HCT116 (cell line): ENCODE measurements at regions not wholly inside any gene's neighbourhood (a gene's known extent, or its start where the extent isn't known, plus 50 kb on each side); places are given as distances from the start of the nearest gene placed in this dataset.

ENCODE experiments used
- ATAC-seq: fragments of 200-7000 bp; cut with Tn5 transposase; 2 replicates; pipeline ENCODE4 v1.9.1; 2020; ENCODE audit warnings: mild to moderate bottlenecking, moderate library complexity
- BruUV-seq: library from RNA; stranded (reverse); fragments of 400-500 nt; replicated peaks from 2 replicates; lab custom pipeline; 2021; lab: Mats Ljungman, UMichigan
- CTCF ChIA-PET: fragments of 300-600 bp; sonication (Branson Sonifier 250); formaldehyde crosslinking; loops from one replicate; lab custom pipeline; 2021; ENCODE audit warnings: antibody characterized with exemption; lab: Charles Lee
- POLR2A ChIA-PET: fragments of 300-600, 350-600 bp; sonication (Branson Sonifier 250); formaldehyde crosslinking; loops from one replicate; lab custom pipeline; 2021; ENCODE audit warnings: antibody characterized with exemption; lab: Charles Lee
- RAD21 ChIA-PET, 2 experiments: fragments of 300-600 bp; sonication (Branson Sonifier 250); formaldehyde crosslinking; loops; one replicate each; lab custom pipeline; 2023; ENCODE audit warnings: low total read pairs in 2 of 2; ENCODE audit not compliant: uncharacterized antibody in 2 of 2, unreplicated experiment in 2 of 2, low non-redundant PET in 1 of 2; lab: Charles Lee
- DNase-seq: peaks from one replicate; pipeline ENCODE4 v3.0.0-alpha.2; 2010; ENCODE audit warnings: low read depth, low spot score
- H2AFZ ChIP-seq: fragments of 200-600 bp; shearing (Covaris generic), sonication (generic); 2 replicates; pipeline ENCODE4 v1.6.1; 2017; ENCODE audit warnings: low read depth, mixed run types, mixed read lengths, antibody characterized with exemption, low read length; ENCODE audit not compliant: poor library complexity, severe bottlenecking
- H3K27ac ChIP-seq: 2 replicates; pipeline ENCODE4 v1.5.1; 2012; ENCODE audit warnings: low read depth, low read length
- H3K27me3 ChIP-seq: fragments of 200-600 bp; sonication (generic); 2 replicates; pipeline ENCODE4 v1.6.1; 2016; ENCODE audit warnings: mixed run types, low read length, mixed read lengths; ENCODE audit not compliant: insufficient read depth
- H3K36me3 ChIP-seq, 2 experiments: fragments of 200-500 bp in 1 of 2; fragments of 200-600 bp in 1 of 2; sonication (Bioruptor generic) in 1 of 2; sonication (generic) in 1 of 2; 2 replicates each; pipeline versions ENCODE4 v1.5.1 to v1.6.1; 2014 to 2016; ENCODE audit warnings: low read length in 2 of 2, inconsistent platforms in 1 of 2, mixed read lengths in 1 of 2, mixed run types in 1 of 2; ENCODE audit not compliant: insufficient read depth in 2 of 2, control insufficient read depth in 1 of 2
- H3K4me1 ChIP-seq, 2 experiments: fragments of 200-600 bp in 1 of 2; sonication (generic) in 1 of 2; 2 replicates each; pipeline versions ENCODE4 v1.5.1 to v1.6.1; 2012 to 2017; ENCODE audit warnings: low read length in 2 of 2, inconsistent platforms in 1 of 2, mild to moderate bottlenecking in 1 of 2, mixed read lengths in 1 of 2, mixed run types in 1 of 2, moderate library complexity in 1 of 2; ENCODE audit not compliant: insufficient read depth in 2 of 2, control insufficient read depth in 1 of 2
- H3K4me2 ChIP-seq: fragments of 200-600 bp; sonication (generic); 2 replicates; pipeline ENCODE4 v1.6.1; 2017; ENCODE audit warnings: mixed run types, low read length, mixed read lengths
- H3K4me3 ChIP-seq, 2 experiments: fragments of 200-600 bp in 1 of 2; sonication (generic) in 1 of 2; replicated peaks in 1 of 2; 2 replicates each; pipeline ENCODE4 v1.5.1; 2011 to 2016; ENCODE audit warnings: low read length in 2 of 2, control low read depth in 1 of 2, low read depth in 1 of 2, mild to moderate bottlenecking in 1 of 2, mixed read lengths in 1 of 2, mixed run types in 1 of 2
- H3K79me2 ChIP-seq: fragments of 200-600 bp; sonication (generic); 2 replicates; pipeline ENCODE4 v1.6.1; 2017; ENCODE audit warnings: mild to moderate bottlenecking, mixed run types, low read length, moderate library complexity, mixed read lengths; ENCODE audit not compliant: insufficient read depth
- H3K9ac ChIP-seq: fragments of 200-600 bp; sonication (generic); 2 replicates; pipeline ENCODE4 v1.6.1; 2016; ENCODE audit warnings: low read length, mixed read lengths
- H3K9me2 ChIP-seq: fragments of 200-600 bp; sonication (generic), shearing (Covaris generic); 2 replicates; pipeline ENCODE4 v1.6.1; 2017; ENCODE audit warnings: mixed run types, mild to moderate bottlenecking, moderate library complexity; ENCODE audit not compliant: insufficient read depth
- H3K9me3 ChIP-seq, 2 experiments: fragments of 200-500 bp in 1 of 2; fragments of 200-600 bp in 1 of 2; sonication (Bioruptor generic) in 1 of 2; sonication (generic) in 1 of 2; 2 replicates each; pipeline ENCODE4 v1.6.1; 2014 to 2017; ENCODE audit warnings: low read length in 2 of 2, mixed read lengths in 2 of 2, inconsistent platforms in 1 of 2, low read depth in 1 of 2, mild to moderate bottlenecking in 1 of 2, mixed run types in 1 of 2, moderate library complexity in 1 of 2; ENCODE audit not compliant: control insufficient read depth in 1 of 2, insufficient read depth in 1 of 2
- H4K20me1 ChIP-seq: fragments of 200-600 bp; sonication (generic), shearing (Covaris generic); 2 replicates; pipeline ENCODE4 v1.6.1; 2017; ENCODE audit warnings: mixed run types, mild to moderate bottlenecking, moderate library complexity; ENCODE audit not compliant: insufficient read depth
- CBX3 ChIP-seq: IDR thresholded peaks from 2 replicates; pipeline ENCODE4 v1.6.1; 2012; ENCODE audit warnings: low read depth
- CEBPB ChIP-seq: IDR thresholded peaks from 2 replicates; pipeline ENCODE4 v1.6.1; 2012; ENCODE audit warnings: low read depth
- EGR1 ChIP-seq: IDR thresholded peaks from 2 replicates; pipeline ENCODE4 v1.6.1; 2012; ENCODE audit warnings: low read depth
- ELF1 ChIP-seq: IDR thresholded peaks from 2 replicates; pipeline ENCODE4 v1.6.1; 2012; ENCODE audit warnings: low read depth, borderline replicate concordance
- EZH2phosphoT487 ChIP-seq: fragments of 200-600 bp; IDR thresholded peaks from 2 replicates; pipeline ENCODE4 v1.6.1; 2018; ENCODE audit warnings: antibody characterized with exemption, borderline replicate concordance
- FOSL1 ChIP-seq: IDR thresholded peaks from 2 replicates; pipeline ENCODE4 v1.6.1; 2012; ENCODE audit warnings: low read depth
- JUND ChIP-seq: IDR thresholded peaks from 2 replicates; pipeline ENCODE4 v1.6.1; 2012
- POLR2A ChIP-seq: IDR thresholded peaks from 2 replicates; pipeline ENCODE4 v1.7.0; 2011; ENCODE audit warnings: borderline replicate concordance; ENCODE audit not compliant: insufficient read depth, insufficient read length; ENCODE audit errors: extremely low read depth
- POLR2AphosphoS5 ChIP-seq: IDR thresholded peaks from 2 replicates; pipeline ENCODE4 v1.6.1; 2011; ENCODE audit warnings: mild to moderate bottlenecking, low read depth, low read length, moderate library complexity
- RAD21 ChIP-seq: IDR thresholded peaks from 2 replicates; pipeline ENCODE4 v1.6.1; 2012; ENCODE audit warnings: low read depth, mild to moderate bottlenecking
- REST ChIP-seq: IDR thresholded peaks from 2 replicates; pipeline ENCODE4 v1.6.1; 2012; ENCODE audit warnings: low read depth
- SIN3A ChIP-seq: IDR thresholded peaks from 2 replicates; pipeline ENCODE4 v1.6.1; 2012; ENCODE audit warnings: low read depth
- SP1 ChIP-seq: IDR thresholded peaks from 2 replicates; pipeline ENCODE4 v1.6.1; 2012; ENCODE audit warnings: low read depth
- TCF7L2 ChIP-seq: IDR thresholded peaks from 2 replicates; pipeline ENCODE4 v1.7.0; 2011; ENCODE audit warnings: borderline replicate concordance, inconsistent platforms; ENCODE audit not compliant: insufficient read depth, insufficient read length; ENCODE audit errors: extremely low read depth
- YY1 ChIP-seq: IDR thresholded peaks from 2 replicates; pipeline ENCODE4 v1.6.1; 2011; ENCODE audit warnings: low read length, low read depth, moderate library complexity, mild to moderate bottlenecking; ENCODE audit not compliant: insufficient replicate concordance; ENCODE audit errors: extremely low read depth
- ZFX ChIP-seq: fragments of 450-650 bp; IDR thresholded peaks from 2 replicates; pipeline ENCODE4 v1.6.1; 2017
- ZNF274 ChIP-seq: fragments of 200-500 bp; sonication (Bioruptor generic); IDR thresholded peaks from 2 replicates; pipeline ENCODE4 v1.6.1; 2014; ENCODE audit warnings: mild to moderate bottlenecking, low read depth, low read length, inconsistent platforms
- intact Hi-C: fragments of 100-400 bp; cut with micrococcal nuclease; formaldehyde crosslinking; loops from 2 replicates; pipeline ENCODE4 v1.10.0; 2022
- TF ChIP-seq, protein P1 (sequence below): IDR thresholded peaks from 2 replicates; pipeline ENCODE4 v1.6.1; 2012
- TF ChIP-seq, protein P2 (sequence below): IDR thresholded peaks from 2 replicates; pipeline ENCODE4 v1.6.1; 2012
- TF ChIP-seq, protein P3 (sequence below), 3 experiments: fragments of 200-600 bp in 1 of 3; sonication (generic) in 1 of 3; IDR thresholded peaks in 2 of 3; conservative IDR thresholded peaks in 1 of 3; 2 replicates each; pipeline ENCODE4 v1.5.1; 2012 to 2017; ENCODE audit warnings: low read depth in 2 of 3, low read length in 2 of 3, antibody characterized with exemption in 1 of 3, borderline replicate concordance in 1 of 3, control low read depth in 1 of 3, mild to moderate bottlenecking in 1 of 3, mixed read lengths in 1 of 3, mixed run types in 1 of 3, moderate library complexity in 1 of 3; ENCODE audit not compliant: insufficient read depth in 1 of 3

DNA sequence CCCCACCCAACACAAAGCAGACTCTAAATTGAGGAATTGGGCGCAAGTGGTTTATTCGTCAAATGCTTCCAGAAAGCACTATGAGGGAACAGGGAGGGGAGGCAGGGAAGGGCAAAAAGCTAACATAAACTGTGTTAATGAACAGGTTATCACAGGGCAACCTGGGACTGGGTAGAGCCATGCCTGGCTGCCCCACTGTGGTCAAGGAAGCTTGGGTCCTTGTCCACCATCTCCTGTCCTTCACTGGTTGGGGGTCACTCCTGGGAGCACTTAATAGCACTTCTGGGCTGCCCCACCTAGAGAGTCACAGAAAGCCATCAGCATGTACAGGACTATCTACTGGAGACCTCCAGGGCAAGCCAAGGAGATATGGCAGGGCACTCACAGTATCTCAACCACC is 102.3 kb downstream of the LINC00237 start:
- no peaks in the 10 kb centered on the region for H3K36me3 ChIP-seq
- H2AFZ ChIP-seq = no peak overlapping the region
- DNase-seq (no peak), ATAC-seq (no peak)
- peaks cover 0 to 5% of the 10 kb centered on the region in 2 experiments; a peak in 2 of 4 replicates for H3K4me1 ChIP-seq
- POLR2A ChIA-PET = no interaction called here
- no peak overlapping the region for H3K27ac ChIP-seq
- RAD21 ChIA-PET = no interaction called here
- H3K79me2 ChIP-seq = no peaks in the 10 kb centered on the region
- TF ChIP-seq, protein P1, sequence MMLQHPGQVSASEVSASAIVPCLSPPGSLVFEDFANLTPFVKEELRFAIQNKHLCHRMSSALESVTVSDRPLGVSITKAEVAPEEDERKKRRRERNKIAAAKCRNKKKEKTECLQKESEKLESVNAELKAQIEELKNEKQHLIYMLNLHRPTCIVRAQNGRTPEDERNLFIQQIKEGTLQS = no peak
- TF ChIP-seq, protein P2, sequence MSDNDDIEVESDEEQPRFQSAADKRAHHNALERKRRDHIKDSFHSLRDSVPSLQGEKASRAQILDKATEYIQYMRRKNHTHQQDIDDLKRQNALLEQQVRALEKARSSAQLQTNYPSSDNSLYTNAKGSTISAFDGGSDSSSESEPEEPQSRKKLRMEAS = no peak
- no peak for TF ChIP-seq ZFX
- TF ChIP-seq SIN3A = no peak
- no peak for TF ChIP-seq POLR2A
- TF ChIP-seq ELF1 = no peak
- no peak for TF ChIP-seq POLR2AphosphoS5
- no peak for TF ChIP-seq REST
- no peak for TF ChIP-seq TCF7L2
- TF ChIP-seq FOSL1 = no peak
- TF ChIP-seq ZNF274 = no peak
- no peak for TF ChIP-seq EGR1
- no peak for TF ChIP-seq EZH2phosphoT487
- TF ChIP-seq, protein P3, sequence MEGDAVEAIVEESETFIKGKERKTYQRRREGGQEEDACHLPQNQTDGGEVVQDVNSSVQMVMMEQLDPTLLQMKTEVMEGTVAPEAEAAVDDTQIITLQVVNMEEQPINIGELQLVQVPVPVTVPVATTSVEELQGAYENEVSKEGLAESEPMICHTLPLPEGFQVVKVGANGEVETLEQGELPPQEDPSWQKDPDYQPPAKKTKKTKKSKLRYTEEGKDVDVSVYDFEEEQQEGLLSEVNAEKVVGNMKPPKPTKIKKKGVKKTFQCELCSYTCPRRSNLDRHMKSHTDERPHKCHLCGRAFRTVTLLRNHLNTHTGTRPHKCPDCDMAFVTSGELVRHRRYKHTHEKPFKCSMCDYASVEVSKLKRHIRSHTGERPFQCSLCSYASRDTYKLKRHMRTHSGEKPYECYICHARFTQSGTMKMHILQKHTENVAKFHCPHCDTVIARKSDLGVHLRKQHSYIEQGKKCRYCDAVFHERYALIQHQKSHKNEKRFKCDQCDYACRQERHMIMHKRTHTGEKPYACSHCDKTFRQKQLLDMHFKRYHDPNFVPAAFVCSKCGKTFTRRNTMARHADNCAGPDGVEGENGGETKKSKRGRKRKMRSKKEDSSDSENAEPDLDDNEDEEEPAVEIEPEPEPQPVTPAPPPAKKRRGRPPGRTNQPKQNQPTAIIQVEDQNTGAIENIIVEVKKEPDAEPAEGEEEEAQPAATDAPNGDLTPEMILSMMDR (IDR thresholded peaks at IDR 0.05 in 2 of 3, conservative IDR thresholded peaks at IDR 0.05 in 1 of 3; ENCODE audit: borderline replicate concordance in 1 of 3, insufficient read depth in 1 of 3, low read depth in 2 of 3, low read length in 2 of 3) = no peak
- TF ChIP-seq RAD21 = no peak
- TF ChIP-seq CEBPB = no peak
- TF ChIP-seq CBX3 = no peak
- TF ChIP-seq SP1 = no peak
- no peak for TF ChIP-seq YY1
- TF ChIP-seq JUND = no peak
- CTCF ChIA-PET = no interaction called here
- no peak overlapping the region for H3K4me3 ChIP-seq
- H3K9ac ChIP-seq = no peak overlapping the region
- H3K9me2 ChIP-seq = no peaks in the 10 kb centered on the region
- no peak overlapping the region for H3K4me2 ChIP-seq
- H3K27me3 ChIP-seq = peaks cover 22% of the 10 kb centered on the region
- intact Hi-C loops = no loop called here
- H3K9me3 ChIP-seq = no peaks in the 10 kb centered on the region
- no TSS peak for BruUV-seq
- H4K20me1 ChIP-seq = no peaks in the 10 kb centered on the region
